ENCODE measurements at regions not wholly inside any gene's neighbourhood (a gene's known extent, or its start where the extent isn't known, plus 50 kb on each side); places are given as distances from the start of the nearest gene placed in this dataset.

GRCh38 chr3:113353678-113354077 is 87.6 kb downstream of the CFAP44 start:
- no peak for TF ChIP-seq REST (IDR thresholded peaks at IDR 0.05; ENCODE audit: low read depth, low read length)
- TF ChIP-seq, protein P1, sequence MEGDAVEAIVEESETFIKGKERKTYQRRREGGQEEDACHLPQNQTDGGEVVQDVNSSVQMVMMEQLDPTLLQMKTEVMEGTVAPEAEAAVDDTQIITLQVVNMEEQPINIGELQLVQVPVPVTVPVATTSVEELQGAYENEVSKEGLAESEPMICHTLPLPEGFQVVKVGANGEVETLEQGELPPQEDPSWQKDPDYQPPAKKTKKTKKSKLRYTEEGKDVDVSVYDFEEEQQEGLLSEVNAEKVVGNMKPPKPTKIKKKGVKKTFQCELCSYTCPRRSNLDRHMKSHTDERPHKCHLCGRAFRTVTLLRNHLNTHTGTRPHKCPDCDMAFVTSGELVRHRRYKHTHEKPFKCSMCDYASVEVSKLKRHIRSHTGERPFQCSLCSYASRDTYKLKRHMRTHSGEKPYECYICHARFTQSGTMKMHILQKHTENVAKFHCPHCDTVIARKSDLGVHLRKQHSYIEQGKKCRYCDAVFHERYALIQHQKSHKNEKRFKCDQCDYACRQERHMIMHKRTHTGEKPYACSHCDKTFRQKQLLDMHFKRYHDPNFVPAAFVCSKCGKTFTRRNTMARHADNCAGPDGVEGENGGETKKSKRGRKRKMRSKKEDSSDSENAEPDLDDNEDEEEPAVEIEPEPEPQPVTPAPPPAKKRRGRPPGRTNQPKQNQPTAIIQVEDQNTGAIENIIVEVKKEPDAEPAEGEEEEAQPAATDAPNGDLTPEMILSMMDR (IDR thresholded peaks at IDR 0.05), result no peak
- TF ChIP-seq EZH2phosphoT487 (IDR thresholded peaks at IDR 0.05; ENCODE audit: borderline replicate concordance, low read depth), result no peak
- TF ChIP-seq POLR2AphosphoS5 (IDR thresholded peaks at IDR 0.05; ENCODE audit: low read depth, low read length), result no peak
- TF ChIP-seq, protein P2, sequence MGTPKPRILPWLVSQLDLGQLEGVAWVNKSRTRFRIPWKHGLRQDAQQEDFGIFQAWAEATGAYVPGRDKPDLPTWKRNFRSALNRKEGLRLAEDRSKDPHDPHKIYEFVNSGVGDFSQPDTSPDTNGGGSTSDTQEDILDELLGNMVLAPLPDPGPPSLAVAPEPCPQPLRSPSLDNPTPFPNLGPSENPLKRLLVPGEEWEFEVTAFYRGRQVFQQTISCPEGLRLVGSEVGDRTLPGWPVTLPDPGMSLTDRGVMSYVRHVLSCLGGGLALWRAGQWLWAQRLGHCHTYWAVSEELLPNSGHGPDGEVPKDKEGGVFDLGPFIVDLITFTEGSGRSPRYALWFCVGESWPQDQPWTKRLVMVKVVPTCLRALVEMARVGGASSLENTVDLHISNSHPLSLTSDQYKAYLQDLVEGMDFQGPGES (IDR thresholded peaks at IDR 0.05; ENCODE audit: low read depth, low read length), result no peak
- TF ChIP-seq USF2 (IDR thresholded peaks at IDR 0.05; ENCODE audit: borderline replicate concordance, low read depth, low read length), result no peak
- TF ChIP-seq EP300 (IDR thresholded peaks at IDR 0.05; ENCODE audit: borderline replicate concordance in 1 of 2, low read depth in 1 of 2, low read length in 1 of 2), result no peak
- TF ChIP-seq ELF1 (IDR thresholded peaks at IDR 0.05), result no peak

Data from SK-N-SH (cell line).